Nephron progenitor cell (in vitro differentiated cells): ENCODE measurements at regions not wholly inside any gene's neighbourhood (a gene's known extent, or its start where the extent isn't known, plus 50 kb on each side); places are given as distances from the start of the nearest gene placed in this dataset.

Source experiments
- DNase-seq: peaks from one replicate; pipeline ENCODE4 v3.0.0; 2021
- H3K27ac Mint-ChIP-seq: 2 replicates; pipeline ENCODE4 v1.8.0; 2021; ENCODE audit warnings: mild to moderate bottlenecking, moderate library complexity, mixed read lengths
- H3K27me3 Mint-ChIP-seq: 2 replicates; pipeline ENCODE4 v1.8.0; 2021; ENCODE audit warnings: mild to moderate bottlenecking, low read depth, mixed read lengths; ENCODE audit not compliant: poor library complexity
- H3K36me3 Mint-ChIP-seq: 2 replicates; pipeline ENCODE4 v1.8.0; 2021; ENCODE audit warnings: low read depth, mixed read lengths
- H3K4me1 Mint-ChIP-seq: 2 replicates; pipeline ENCODE4 v1.8.0; 2021; ENCODE audit warnings: mixed read lengths
- H3K4me3 Mint-ChIP-seq: 2 replicates; pipeline ENCODE4 v1.8.0; 2021; ENCODE audit warnings: mild to moderate bottlenecking, moderate library complexity, mixed read lengths
- H3K9me3 Mint-ChIP-seq: 2 replicates; pipeline ENCODE4 v1.8.0; 2021; ENCODE audit warnings: mild to moderate bottlenecking, moderate library complexity, mixed read lengths
- TF ChIP-seq, protein P1 (sequence below): fragments of 200-600 bp; sonication (generic); IDR thresholded peaks from 2 replicates; pipeline ENCODE4 v1.5.0; 2021; ENCODE audit warnings: antibody characterized with exemption

DNA sequence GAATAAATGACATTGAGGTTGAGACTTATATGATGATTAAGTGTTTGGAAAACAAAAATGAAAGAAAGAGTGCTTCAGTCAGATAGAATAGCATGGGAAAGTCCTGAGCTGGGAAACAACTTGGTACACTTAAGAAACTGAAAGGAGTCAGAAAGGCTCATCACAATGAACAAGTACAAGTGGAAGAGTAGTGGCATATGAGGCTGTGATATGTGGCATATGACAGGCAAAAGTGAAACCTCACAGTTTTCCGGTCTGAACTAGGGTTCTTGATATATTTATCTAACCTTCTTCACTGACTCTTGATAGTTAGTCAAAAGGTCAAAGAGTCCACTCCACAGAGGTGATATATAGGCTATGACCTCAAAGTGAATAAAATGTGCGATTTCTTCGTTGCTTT is 537.1 kb upstream of the CXorf51A start:
- no peaks in the 10 kb centered on the region for H3K4me1 Mint-ChIP-seq
- H3K36me3 Mint-ChIP-seq, result no peaks in the 10 kb centered on the region
- no peaks in the 10 kb centered on the region for H3K27me3 Mint-ChIP-seq
- H3K27ac Mint-ChIP-seq, result no peak overlapping the region
- H3K9me3 Mint-ChIP-seq, result peaks cover 68% of the 10 kb centered on the region
- H3K4me3 Mint-ChIP-seq, result no peak overlapping the region
- no peak for DNase-seq
- TF ChIP-seq, protein P1, sequence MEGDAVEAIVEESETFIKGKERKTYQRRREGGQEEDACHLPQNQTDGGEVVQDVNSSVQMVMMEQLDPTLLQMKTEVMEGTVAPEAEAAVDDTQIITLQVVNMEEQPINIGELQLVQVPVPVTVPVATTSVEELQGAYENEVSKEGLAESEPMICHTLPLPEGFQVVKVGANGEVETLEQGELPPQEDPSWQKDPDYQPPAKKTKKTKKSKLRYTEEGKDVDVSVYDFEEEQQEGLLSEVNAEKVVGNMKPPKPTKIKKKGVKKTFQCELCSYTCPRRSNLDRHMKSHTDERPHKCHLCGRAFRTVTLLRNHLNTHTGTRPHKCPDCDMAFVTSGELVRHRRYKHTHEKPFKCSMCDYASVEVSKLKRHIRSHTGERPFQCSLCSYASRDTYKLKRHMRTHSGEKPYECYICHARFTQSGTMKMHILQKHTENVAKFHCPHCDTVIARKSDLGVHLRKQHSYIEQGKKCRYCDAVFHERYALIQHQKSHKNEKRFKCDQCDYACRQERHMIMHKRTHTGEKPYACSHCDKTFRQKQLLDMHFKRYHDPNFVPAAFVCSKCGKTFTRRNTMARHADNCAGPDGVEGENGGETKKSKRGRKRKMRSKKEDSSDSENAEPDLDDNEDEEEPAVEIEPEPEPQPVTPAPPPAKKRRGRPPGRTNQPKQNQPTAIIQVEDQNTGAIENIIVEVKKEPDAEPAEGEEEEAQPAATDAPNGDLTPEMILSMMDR, result no peak

DNA sequence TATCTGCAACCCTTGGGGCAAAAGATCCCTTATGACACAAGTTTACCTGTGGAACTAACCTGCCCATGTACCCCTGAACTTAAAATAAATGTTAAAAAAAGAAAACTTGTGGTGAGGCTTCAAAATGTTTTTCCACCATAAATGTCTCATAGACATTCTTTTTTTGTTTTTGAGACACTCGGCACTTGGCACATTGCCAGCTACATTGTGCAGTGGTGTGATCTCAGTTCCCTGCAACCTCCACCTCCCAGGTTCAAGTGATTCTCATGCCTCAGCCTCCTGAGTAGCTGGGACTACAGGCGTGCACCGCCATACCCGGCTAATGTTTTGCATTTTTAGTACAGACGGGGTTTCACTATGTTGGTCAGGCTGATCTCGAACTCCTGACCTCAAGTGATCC is 528.9 kb upstream of the CXorf51A start:
- Mint-ChIP-seq H3K9me3 (peaks cover 26% of the 10 kb centered on the region), H3K4me3 (no peak overlapping the region), H3K4me1 (no peaks in the 10 kb centered on the region), H3K27ac (no peak overlapping the region), H3K27me3 (no peaks in the 10 kb centered on the region), H3K36me3 (no peaks in the 10 kb centered on the region)
- TF ChIP-seq, protein P1, result no peak
- DNase-seq, result no peak

DNA sequence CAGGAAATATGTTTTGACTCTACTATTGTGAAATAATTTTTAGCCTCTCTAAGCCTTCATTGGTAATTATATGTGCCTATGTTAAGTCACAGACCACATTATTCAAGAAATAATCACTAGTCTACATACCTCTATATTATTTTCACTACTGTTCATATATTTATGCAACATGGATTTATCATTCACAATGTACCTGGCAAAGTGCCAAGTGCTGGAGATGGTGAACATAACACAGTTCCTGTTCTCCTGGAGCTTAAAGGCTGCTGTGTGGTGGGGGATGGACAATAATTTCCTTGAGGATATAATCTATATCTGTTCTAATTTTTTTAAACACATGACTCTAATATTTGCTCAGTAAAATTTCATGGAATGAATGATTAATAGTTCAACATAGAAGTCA is 527.7 kb upstream of the CXorf51A start:
- TF ChIP-seq, protein P1, result no peak
- no peak overlapping the region for H3K27ac Mint-ChIP-seq
- H3K36me3 Mint-ChIP-seq, result no peaks in the 10 kb centered on the region
- H3K4me3 Mint-ChIP-seq, result no peak overlapping the region
- H3K27me3 Mint-ChIP-seq, result no peaks in the 10 kb centered on the region
- peaks cover 17% of the 10 kb centered on the region for H3K9me3 Mint-ChIP-seq
- no peak for DNase-seq
- H3K4me1 Mint-ChIP-seq, result no peaks in the 10 kb centered on the region

DNA sequence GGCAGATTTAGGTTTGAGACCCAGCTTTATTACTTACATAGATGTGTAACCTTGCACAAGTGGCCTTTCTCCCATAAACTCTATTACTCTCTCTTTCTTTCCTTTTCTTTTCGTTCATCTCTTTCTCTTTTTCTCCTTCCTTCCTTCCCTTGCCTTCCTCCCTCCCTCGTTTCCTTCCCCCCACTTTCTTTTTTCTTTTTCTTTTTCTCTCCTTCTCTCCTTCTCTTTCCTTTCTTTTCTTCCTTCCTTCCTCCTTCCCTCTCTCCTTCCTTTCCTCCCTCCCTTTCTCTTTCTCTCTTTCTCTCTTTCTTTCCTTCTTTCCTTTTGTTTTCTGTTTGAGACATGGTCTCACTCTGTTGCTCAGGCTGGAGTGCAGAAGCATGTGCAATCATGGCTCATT is 526.4 kb upstream of the CXorf51A start:
- TF ChIP-seq, protein P1, result no peak
- H3K27ac Mint-ChIP-seq, result no peak overlapping the region
- H3K27me3 Mint-ChIP-seq, result no peaks in the 10 kb centered on the region
- no peaks in the 10 kb centered on the region for H3K4me1 Mint-ChIP-seq
- H3K36me3 Mint-ChIP-seq, result no peaks in the 10 kb centered on the region
- H3K4me3 Mint-ChIP-seq, result no peak overlapping the region
- DNase-seq, result no peak
- peaks cover 12% of the 10 kb centered on the region for H3K9me3 Mint-ChIP-seq

DNA sequence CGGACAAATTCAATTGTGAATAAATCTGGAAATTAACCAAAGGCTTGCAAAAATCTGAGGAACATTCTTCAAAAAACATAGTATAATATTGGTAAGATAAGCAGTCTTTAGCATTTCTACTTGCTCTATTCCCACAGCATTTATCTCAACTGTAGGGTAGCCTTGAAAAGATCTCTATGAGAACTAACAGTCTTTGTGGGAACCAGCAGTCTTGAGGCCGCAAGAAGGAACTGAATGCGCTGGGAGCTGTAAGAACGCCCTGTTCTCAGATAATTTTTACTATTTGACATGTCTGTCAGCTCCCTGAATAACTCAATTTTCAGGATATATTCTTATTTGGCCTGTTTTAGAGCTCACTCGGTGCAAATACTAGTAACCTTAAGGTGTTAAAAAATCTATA is 519.3 kb upstream of the CXorf51A start:
- TF ChIP-seq, protein P1, result no peak
- H3K36me3 Mint-ChIP-seq, result no peaks in the 10 kb centered on the region
- H3K9me3 Mint-ChIP-seq, result peaks cover 13% of the 10 kb centered on the region
- no peak for DNase-seq
- H3K4me1 Mint-ChIP-seq, result no peaks in the 10 kb centered on the region
- no peak overlapping the region for H3K27ac Mint-ChIP-seq
- no peaks in the 10 kb centered on the region for H3K27me3 Mint-ChIP-seq
- H3K4me3 Mint-ChIP-seq, result no peak overlapping the region

DNA sequence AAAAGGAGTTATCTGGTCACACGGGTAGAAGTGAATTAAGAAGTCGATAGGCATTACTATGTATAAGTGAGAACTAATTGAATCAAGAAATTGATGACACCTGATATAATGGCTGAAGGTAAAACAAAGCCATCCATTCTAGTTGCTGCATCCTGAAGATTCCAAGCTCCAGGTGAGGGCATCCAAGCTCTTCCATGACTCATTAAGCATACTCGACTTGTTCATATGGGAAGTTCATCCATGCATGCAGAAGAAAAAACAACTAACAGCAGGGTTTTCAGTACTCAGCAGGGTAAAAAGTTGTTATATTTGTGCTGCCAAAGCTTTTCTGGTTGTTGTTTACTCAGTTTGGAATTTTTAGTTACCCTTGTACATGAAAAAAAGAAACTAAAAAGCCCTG is 508.0 kb upstream of the CXorf51A start:
- no peak for DNase-seq
- no peak overlapping the region for H3K27ac Mint-ChIP-seq
- no peaks in the 10 kb centered on the region for H3K4me1 Mint-ChIP-seq
- no peaks in the 10 kb centered on the region for H3K36me3 Mint-ChIP-seq
- TF ChIP-seq, protein P1, result no peak
- H3K27me3 Mint-ChIP-seq, result no peaks in the 10 kb centered on the region
- H3K4me3 Mint-ChIP-seq, result no peak overlapping the region
- H3K9me3 Mint-ChIP-seq, result peaks cover 19% of the 10 kb centered on the region
